Pancreas (tissue), 10 donors: ENCODE measurements at regions not wholly inside any gene's neighbourhood (a gene's known extent, or its start where the extent isn't known, plus 50 kb on each side); places are given as distances from the start of the nearest gene placed in this dataset.
"Not testable (repeated sequence)": the region's sequence is repeated elsewhere in the genome, so short reads cannot be mapped to it uniquely, and the experiment has no call there.

Experiments used
- ATAC-seq, 4 donors: fragments of 200-7000 bp; cut with Tn5 transposase; one replicate each; pipeline versions ENCODE4 v1.8.0 to v1.9.1; 2020; ENCODE audit warnings: mild to moderate bottlenecking in 4 of 4, moderate library complexity in 4 of 4
- DNase-seq, 6 donors: peaks; one replicate each; pipeline ENCODE4 v3.0.0-alpha.2; 2020
- FAIRE-seq: peaks from 2 replicates; lab custom pipeline; 2012; peaks lifted over from hg19 to GRCh38; lab: Jason Lieb, UNC
- H3K27ac ChIP-seq, 4 donors: fragments of 200-600 bp; sonication (generic); 1 replicate in 3 of 4; 2 replicates in 1 of 4; pipeline versions ENCODE4 v1.5.0 to v1.8.0; 2020
- H3K27me3 ChIP-seq, 4 donors: fragments of 200-600 bp; one replicate each; pipeline ENCODE4 v1.8.0; 2021
- H3K36me3 ChIP-seq, 3 donors: fragments of 200-600 bp; sonication (generic) in 1 of 3; one replicate each; pipeline versions ENCODE4 v1.5.0 to v1.8.0; 2020 to 2021
- H3K4me1 ChIP-seq, 3 donors: fragments of 200-600 bp; one replicate each; pipeline ENCODE4 v1.8.0; 2021
- H3K4me3 ChIP-seq, 4 donors: fragments of 200-600 bp; sonication (generic) in 2 of 4; one replicate each; pipeline versions ENCODE4 v1.5.0 to v1.8.0; 2020 to 2021
- H3K9me3 ChIP-seq, 4 donors: fragments of 200-600 bp; one replicate each; pipeline ENCODE4 v1.8.0; 2021
- CTCF ChIP-seq, 4 donors: fragments of 200-600 bp; sonication (generic) in 3 of 4; IDR thresholded peaks; one replicate each; pipeline versions ENCODE4 v1.5.0 to v1.8.0; 2021; ENCODE audit warnings: antibody characterized with exemption in 4 of 4
- WGBS, 2 donors: extraction: QIAGEN DNeasy Blood & Tissue Kit; methylation state at CpG; one replicate each; pipeline ENCODE4 v1.1.7; 2013; 5-methylcytosine and 5-hydroxymethylcytosine counted together
- intact Hi-C, 3 donors: fragments of 100-400 bp; cut with DNase I; formaldehyde crosslinking; loops; one replicate each; pipeline versions ENCODE4 v1.11.1 to v1.14.2; 2022
- donor health status: healthy with polysubstance abuse.
- donor health status: DM: no; HTN: no; CAD: no; lungs with moderate emphysema.
- donor health status: DM: no; HTN: no; CAD: no.
- donor health status: control.
- donor health status: control.
- donor health status: Bipolar disorder and iron deficiency.
- donor health status: DM: yes; HTN: yes; CAD: no.
- donor health status: DM: no; HTN: no; CAD: no.
- donor health status: DM: no; HTN: no; CAD: no.
- donor health status: DM: yes; HTN: yes; CAD: no.

- Histone ChIP-seq H3K4me1 (no peaks in the 10 kb centered on the region), H3K9me3 (no peaks in the 10 kb centered on the region), H3K36me3 (no peaks in the 10 kb centered on the region), H3K4me3 (no peak overlapping the region), H3K27me3 (no peaks in the 10 kb centered on the region), H3K27ac (no peak overlapping the region)
- TF ChIP-seq CTCF (IDR thresholded peaks at IDR 0.05): no peak
- FAIRE-seq (no peak), DNase-seq (no peak), ATAC-seq (no peak)
- intact Hi-C loops: no loop called here
Observed at GRCh38 chr6:112513175-112513574, 166.0 kb downstream of the RFPL4B start.

GRCh38 chr6:112522587-112522986 lies 175.5 kb downstream of the RFPL4B start:
- Histone ChIP-seq H3K9me3 (no peaks in the 10 kb centered on the region), H3K36me3 (no peaks in the 10 kb centered on the region), H3K27me3 (no peaks in the 10 kb centered on the region), H3K4me3 (no peak overlapping the region), H3K4me1 (no peaks in the 10 kb centered on the region), H3K27ac (no peak overlapping the region)
- 85 to 88% methylated on average over 4 of the region's 4 CpGs for WGBS, 2 donors
- ATAC-seq (no peak), DNase-seq (no peak), FAIRE-seq (no peak)
- no peak for TF ChIP-seq CTCF (IDR thresholded peaks at IDR 0.05)
- intact Hi-C loops: no loop called here

GRCh38 chr6:112524071-112524470 lies 176.9 kb downstream of the RFPL4B start:
- DNase-seq: no peak
- no peaks in the 10 kb centered on the region for H3K36me3 ChIP-seq
- H3K4me1 ChIP-seq: no peaks in the 10 kb centered on the region
- no peak for FAIRE-seq
- intact Hi-C loops: no loop called here
- H3K9me3 ChIP-seq: no peaks in the 10 kb centered on the region
- H3K4me3 ChIP-seq: no peak overlapping the region
- no peak for TF ChIP-seq CTCF (IDR thresholded peaks at IDR 0.05)
- H3K27ac ChIP-seq: no peak overlapping the region
- H3K27me3 ChIP-seq: no peaks in the 10 kb centered on the region
- WGBS, 2 donors: 90 to 93% methylated on average over 2 of the region's 2 CpGs
- ATAC-seq: no peak

- DNase-seq: no peak
- Histone ChIP-seq H3K9me3 (no peaks in the 10 kb centered on the region), H3K4me1 (no peaks in the 10 kb centered on the region), H3K36me3 (no peaks in the 10 kb centered on the region), H3K27ac (no peak overlapping the region), H3K27me3 (no peaks in the 10 kb centered on the region), H3K4me3 (no peak overlapping the region)
- TF ChIP-seq CTCF (IDR thresholded peaks at IDR 0.05): no peak
- FAIRE-seq: no peak
- intact Hi-C loops: no loop called here
- WGBS, 2 donors: 85 to 91% methylated on average over 1 of the region's 1 CpG
- ATAC-seq: no peak
Observed at GRCh38 chr6:112525749-112526148, 178.6 kb downstream of the RFPL4B start.

- intact Hi-C loops: no loop called here
- WGBS, 2 donors: 77 to 90% methylated on average over 6 of the region's 6 CpGs
- Histone ChIP-seq H3K9me3 (no peaks in the 10 kb centered on the region), H3K4me3 (no peak overlapping the region), H3K27me3 (no peaks in the 10 kb centered on the region), H3K36me3 (no peaks in the 10 kb centered on the region), H3K4me1 (no peaks in the 10 kb centered on the region), H3K27ac (no peak overlapping the region)
- DNase-seq (no peak), ATAC-seq (no peak), FAIRE-seq (no peak)
- TF ChIP-seq CTCF (IDR thresholded peaks at IDR 0.05): no peak
Observed at GRCh38 chr6:112526594-112526993, 179.5 kb downstream of the RFPL4B start.

- peak in 1 of 6 donors; percentile 23 for DNase-seq
- intact Hi-C loops, H3K4me1 ChIP-seq, ATAC-seq, H3K27ac ChIP-seq, FAIRE-seq, H3K9me3 ChIP-seq, H3K27me3 ChIP-seq, H3K36me3 ChIP-seq, H3K4me3 ChIP-seq: not testable (repeated sequence)
- WGBS, 2 donors: 92 to 96% methylated on average over 10 to 29 of the region's 29 CpGs
Observed at GRCh38 chr6:112528306-112528705, 181.2 kb downstream of the RFPL4B start.
